OCI-LY3 (cell line): ENCODE measurements at regions not wholly inside any gene's neighbourhood (a gene's known extent, or its start where the extent isn't known, plus 50 kb on each side); places are given as distances from the start of the nearest gene placed in this dataset.

Source experiments
- EZH2phosphoT487 ChIP-seq: fragments of 200-600 bp; shearing (Covaris generic); IDR thresholded peaks from 2 replicates; pipeline ENCODE4 v1.6.1; 2018; ENCODE audit warnings: antibody characterized with exemption, mixed run types, low read depth
- TF ChIP-seq, protein P1 (sequence below): fragments of 200-600, 300-600 bp; sonication (generic); IDR thresholded peaks from 2 replicates; pipeline ENCODE4 v1.5.1; 2014; ENCODE audit warnings: antibody characterized with exemption, low read length, low read depth

GRCh38 chr18:24982831-24983230 is 369.1 kb downstream of the ZNF521 start:
- TF ChIP-seq, protein P1, sequence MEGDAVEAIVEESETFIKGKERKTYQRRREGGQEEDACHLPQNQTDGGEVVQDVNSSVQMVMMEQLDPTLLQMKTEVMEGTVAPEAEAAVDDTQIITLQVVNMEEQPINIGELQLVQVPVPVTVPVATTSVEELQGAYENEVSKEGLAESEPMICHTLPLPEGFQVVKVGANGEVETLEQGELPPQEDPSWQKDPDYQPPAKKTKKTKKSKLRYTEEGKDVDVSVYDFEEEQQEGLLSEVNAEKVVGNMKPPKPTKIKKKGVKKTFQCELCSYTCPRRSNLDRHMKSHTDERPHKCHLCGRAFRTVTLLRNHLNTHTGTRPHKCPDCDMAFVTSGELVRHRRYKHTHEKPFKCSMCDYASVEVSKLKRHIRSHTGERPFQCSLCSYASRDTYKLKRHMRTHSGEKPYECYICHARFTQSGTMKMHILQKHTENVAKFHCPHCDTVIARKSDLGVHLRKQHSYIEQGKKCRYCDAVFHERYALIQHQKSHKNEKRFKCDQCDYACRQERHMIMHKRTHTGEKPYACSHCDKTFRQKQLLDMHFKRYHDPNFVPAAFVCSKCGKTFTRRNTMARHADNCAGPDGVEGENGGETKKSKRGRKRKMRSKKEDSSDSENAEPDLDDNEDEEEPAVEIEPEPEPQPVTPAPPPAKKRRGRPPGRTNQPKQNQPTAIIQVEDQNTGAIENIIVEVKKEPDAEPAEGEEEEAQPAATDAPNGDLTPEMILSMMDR, result no peak
- TF ChIP-seq EZH2phosphoT487, result no peak
